Nephron progenitor cell (in vitro differentiated cells): ENCODE measurements at regions not wholly inside any gene's neighbourhood (a gene's known extent, or its start where the extent isn't known, plus 50 kb on each side); places are given as distances from the start of the nearest gene placed in this dataset.
"Not testable (repeated sequence)": the region's sequence is repeated elsewhere in the genome, so short reads cannot be mapped to it uniquely, and the experiment has no call there.

Experiments
- DNase-seq: peaks from one replicate; pipeline ENCODE4 v3.0.0; 2021
- H3K27ac Mint-ChIP-seq: 2 replicates; pipeline ENCODE4 v1.8.0; 2021; ENCODE audit warnings: mild to moderate bottlenecking, moderate library complexity, mixed read lengths
- H3K27me3 Mint-ChIP-seq: 2 replicates; pipeline ENCODE4 v1.8.0; 2021; ENCODE audit warnings: mild to moderate bottlenecking, low read depth, mixed read lengths; ENCODE audit not compliant: poor library complexity
- H3K36me3 Mint-ChIP-seq: 2 replicates; pipeline ENCODE4 v1.8.0; 2021; ENCODE audit warnings: low read depth, mixed read lengths
- H3K4me1 Mint-ChIP-seq: 2 replicates; pipeline ENCODE4 v1.8.0; 2021; ENCODE audit warnings: mixed read lengths
- H3K4me3 Mint-ChIP-seq: 2 replicates; pipeline ENCODE4 v1.8.0; 2021; ENCODE audit warnings: mild to moderate bottlenecking, moderate library complexity, mixed read lengths
- H3K9me3 Mint-ChIP-seq: 2 replicates; pipeline ENCODE4 v1.8.0; 2021; ENCODE audit warnings: mild to moderate bottlenecking, moderate library complexity, mixed read lengths
- TF ChIP-seq, protein P1 (sequence below): fragments of 200-600 bp; sonication (generic); IDR thresholded peaks from 2 replicates; pipeline ENCODE4 v1.5.0; 2021; ENCODE audit warnings: antibody characterized with exemption

DNA sequence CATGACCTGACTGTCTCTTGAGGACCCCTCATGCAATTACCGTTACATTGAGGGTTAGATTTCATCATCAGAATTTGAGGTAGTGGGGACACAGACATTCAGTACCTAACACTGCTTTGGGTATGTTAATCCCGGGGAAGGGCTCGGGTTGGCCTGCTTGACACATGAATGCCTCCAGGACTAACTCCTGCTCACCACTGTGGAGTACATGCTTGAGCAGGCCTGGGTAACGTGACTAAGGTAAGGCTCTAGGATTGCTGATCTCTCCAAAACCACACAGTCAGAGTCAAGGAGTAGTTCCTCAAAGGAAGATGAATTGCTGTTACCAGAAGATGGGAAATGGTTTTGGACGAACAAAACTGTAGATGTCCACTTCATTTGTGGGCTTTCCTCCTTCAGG, 376.3 kb upstream of the ZNF462 start:
- H3K4me3 Mint-ChIP-seq = no peak overlapping the region

GRCh38 chr9:106487266-106487665, 375.7 kb upstream of the ZNF462 start:
- Mint-ChIP-seq H3K4me3 (no peak overlapping the region), H3K27ac (no peak overlapping the region), H3K4me1 (no peaks in the 10 kb centered on the region), H3K27me3 (peaks cover 18% of the 10 kb centered on the region), H3K36me3 (no peaks in the 10 kb centered on the region), H3K9me3 (peaks cover 3% of the 10 kb centered on the region)
- TF ChIP-seq, protein P1, sequence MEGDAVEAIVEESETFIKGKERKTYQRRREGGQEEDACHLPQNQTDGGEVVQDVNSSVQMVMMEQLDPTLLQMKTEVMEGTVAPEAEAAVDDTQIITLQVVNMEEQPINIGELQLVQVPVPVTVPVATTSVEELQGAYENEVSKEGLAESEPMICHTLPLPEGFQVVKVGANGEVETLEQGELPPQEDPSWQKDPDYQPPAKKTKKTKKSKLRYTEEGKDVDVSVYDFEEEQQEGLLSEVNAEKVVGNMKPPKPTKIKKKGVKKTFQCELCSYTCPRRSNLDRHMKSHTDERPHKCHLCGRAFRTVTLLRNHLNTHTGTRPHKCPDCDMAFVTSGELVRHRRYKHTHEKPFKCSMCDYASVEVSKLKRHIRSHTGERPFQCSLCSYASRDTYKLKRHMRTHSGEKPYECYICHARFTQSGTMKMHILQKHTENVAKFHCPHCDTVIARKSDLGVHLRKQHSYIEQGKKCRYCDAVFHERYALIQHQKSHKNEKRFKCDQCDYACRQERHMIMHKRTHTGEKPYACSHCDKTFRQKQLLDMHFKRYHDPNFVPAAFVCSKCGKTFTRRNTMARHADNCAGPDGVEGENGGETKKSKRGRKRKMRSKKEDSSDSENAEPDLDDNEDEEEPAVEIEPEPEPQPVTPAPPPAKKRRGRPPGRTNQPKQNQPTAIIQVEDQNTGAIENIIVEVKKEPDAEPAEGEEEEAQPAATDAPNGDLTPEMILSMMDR = no peak
- DNase-seq = no peak

More for the DNA sequence above, 376.3 kb upstream of the ZNF462 start:
- no peak for DNase-seq
- Mint-ChIP-seq H3K4me1 (peaks cover under 1% of the 10 kb centered on the region), H3K36me3 (no peaks in the 10 kb centered on the region), H3K27ac (no peak overlapping the region), H3K27me3 (peaks cover 18% of the 10 kb centered on the region), H3K9me3 (peaks cover 3% of the 10 kb centered on the region)
- TF ChIP-seq, protein P1 = no peak

DNA sequence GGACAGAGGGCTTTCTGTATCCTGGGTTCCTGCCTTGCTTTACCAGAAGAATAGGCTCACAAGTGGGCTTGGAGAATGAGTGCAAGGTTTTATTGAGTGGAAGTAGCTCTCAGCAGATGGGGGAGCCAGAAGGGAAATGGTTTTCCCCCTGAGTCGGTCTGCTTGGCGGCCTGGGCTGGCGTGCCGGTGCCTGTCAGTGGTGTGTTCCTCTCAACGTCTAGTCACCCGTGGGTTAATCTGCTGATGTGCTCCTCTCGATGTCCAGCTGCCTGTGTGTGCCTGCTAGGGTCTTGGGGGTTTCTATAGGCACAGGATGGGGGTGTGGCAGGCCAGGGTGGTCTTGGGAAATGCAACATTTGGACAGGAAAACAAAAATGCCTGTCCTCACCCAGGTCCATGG, 370.8 kb upstream of the ZNF462 start:
- H3K4me1 Mint-ChIP-seq, H3K4me3 Mint-ChIP-seq, H3K27ac Mint-ChIP-seq, H3K36me3 Mint-ChIP-seq, DNase-seq, H3K9me3 Mint-ChIP-seq, H3K27me3 Mint-ChIP-seq: not testable (repeated sequence)

DNA sequence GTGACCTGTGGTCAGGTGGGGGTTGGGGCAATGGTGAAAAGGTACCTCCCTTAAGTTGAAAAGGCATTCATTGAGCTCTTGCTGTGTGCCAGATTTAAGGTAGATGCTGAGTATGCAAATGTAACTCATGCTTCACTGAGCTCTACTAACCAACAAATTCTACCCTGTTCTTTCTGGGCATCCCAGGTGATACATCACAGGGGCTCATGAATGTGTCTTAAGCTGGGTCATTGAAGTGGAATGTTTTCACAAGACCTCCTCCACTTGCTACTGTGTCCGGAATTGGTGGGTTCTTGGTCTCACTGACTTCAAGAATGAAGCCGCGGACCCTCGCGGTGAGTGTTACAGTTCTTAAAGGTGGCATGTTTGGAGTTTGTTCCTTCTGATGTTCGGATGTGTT, 362.8 kb upstream of the ZNF462 start:
- H3K4me3 Mint-ChIP-seq = no peak overlapping the region
- no peaks in the 10 kb centered on the region for H3K36me3 Mint-ChIP-seq
- H3K9me3 Mint-ChIP-seq = peaks cover 6% of the 10 kb centered on the region
- no peak overlapping the region for H3K27ac Mint-ChIP-seq
- TF ChIP-seq, protein P1 = no peak
- DNase-seq = no peak
- peaks cover 6% of the 10 kb centered on the region for H3K4me1 Mint-ChIP-seq
- no peaks in the 10 kb centered on the region for H3K27me3 Mint-ChIP-seq

- H3K27me3 Mint-ChIP-seq, H3K4me3 Mint-ChIP-seq, H3K4me1 Mint-ChIP-seq, DNase-seq, H3K9me3 Mint-ChIP-seq, H3K27ac Mint-ChIP-seq, H3K36me3 Mint-ChIP-seq: not testable (repeated sequence)
These were observed 361.8 kb upstream of the ZNF462 start for GRCh38 chr9:106501210-106501609.

DNA sequence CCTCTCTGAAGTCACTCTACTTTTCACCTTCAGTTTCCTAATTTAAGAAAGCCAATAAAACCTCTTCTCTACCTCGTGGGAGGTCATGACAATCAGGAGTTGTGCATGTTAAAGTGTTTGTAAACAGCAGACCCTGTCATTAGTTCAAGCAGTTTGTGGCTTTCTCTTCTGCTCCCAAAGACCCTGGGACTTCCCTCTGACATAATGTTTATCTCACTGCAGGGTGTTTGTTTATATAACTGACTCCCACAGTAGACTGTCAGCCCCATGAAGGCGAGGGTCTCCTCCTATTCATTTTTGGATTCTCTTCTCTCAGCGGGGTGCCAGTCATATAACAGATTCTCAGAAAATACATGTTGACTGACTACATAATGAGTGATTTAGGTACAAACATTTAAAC, 360.0 kb upstream of the ZNF462 start:
- DNase-seq = no peak
- Mint-ChIP-seq H3K36me3 (no peaks in the 10 kb centered on the region), H3K27me3 (no peaks in the 10 kb centered on the region), H3K4me3 (no peak overlapping the region), H3K27ac (no peak overlapping the region), H3K4me1 (peaks cover 6% of the 10 kb centered on the region), H3K9me3 (peaks cover 6% of the 10 kb centered on the region)
- TF ChIP-seq, protein P1 = no peak

GRCh38 chr9:106503759-106504158, 359.2 kb upstream of the ZNF462 start:
- no peaks in the 10 kb centered on the region for H3K36me3 Mint-ChIP-seq
- H3K27me3 Mint-ChIP-seq = no peaks in the 10 kb centered on the region
- H3K27ac Mint-ChIP-seq = no peak overlapping the region
- no peak overlapping the region for H3K4me3 Mint-ChIP-seq
- H3K4me1 Mint-ChIP-seq = peaks cover 6% of the 10 kb centered on the region
- peaks cover 6% of the 10 kb centered on the region for H3K9me3 Mint-ChIP-seq
- TF ChIP-seq, protein P1 = no peak
- DNase-seq = no peak
